GM12878 (cell line): ENCODE measurements at regions not wholly inside any gene's neighbourhood (a gene's known extent, or its start where the extent isn't known, plus 50 kb on each side); places are given as distances from the start of the nearest gene placed in this dataset.

Experiments used
- CTCF ChIP-seq, 3 experiments: IDR thresholded peaks in 2 of 3; conservative IDR thresholded peaks in 1 of 3; 2 replicates each; pipeline ENCODE4 v1.5.1; 2011; ENCODE audit warnings: low read depth in 3 of 3, low read length in 3 of 3, mild to moderate bottlenecking in 3 of 3, control low read depth in 2 of 3, moderate library complexity in 2 of 3, inconsistent platforms in 1 of 3, mixed read lengths in 1 of 3; ENCODE audit not compliant: control insufficient read depth in 2 of 3, insufficient read depth in 1 of 3; ENCODE audit errors: extremely low read depth in 1 of 3
- DPF2 ChIP-seq: fragments of 450-650 bp; IDR thresholded peaks from 2 replicates; pipeline ENCODE4 v1.6.1; 2017; ENCODE audit warnings: mild to moderate bottlenecking
- ZNF384 ChIP-seq: IDR thresholded peaks from 2 replicates; pipeline ENCODE4 v1.6.1; 2012; ENCODE audit warnings: low read depth, mild to moderate bottlenecking, low read length, improper control_type of control experiment, borderline replicate concordance

GRCh38 chr3:68571321-68571720 is 361.0 kb downstream of the TAFA4 start:
- TF ChIP-seq ZNF384 (no peak), CTCF (IDR thresholded peaks at IDR 0.05 in 2 of 3, conservative IDR thresholded peaks at IDR 0.05 in 1 of 3; ENCODE audit: control insufficient read depth in 2 of 3, extremely low read depth in 1 of 3, insufficient read depth in 1 of 3, low read depth in 3 of 3, low read length in 3 of 3) (no peak), DPF2 (no peak)
